ENCODE measurements at regions not wholly inside any gene's neighbourhood (a gene's known extent, or its start where the extent isn't known, plus 50 kb on each side); places are given as distances from the start of the nearest gene placed in this dataset.

GRCh38 chrX:116618546-116618945, 155.8 kb upstream of the CT83 start:
- intact Hi-C loops (cut with micrococcal nuclease; ENCODE audit: unreplicated experiment) = no loop called here
- CTCF ChIA-PET = no interaction called here
- no peak for TF ChIP-seq CTCF (conservative IDR thresholded peaks at IDR 0.05)
- TF ChIP-seq EZH2 (IDR thresholded peaks at IDR 0.05; ENCODE audit: low read depth) = no peak
- Histone ChIP-seq H3K36me3 (ENCODE audit: low read depth) (no peaks in the 10 kb centered on the region), H3K4me1 (replicated peaks; ENCODE audit: insufficient read depth) (no peaks in the 10 kb centered on the region), H3K27me3 (ENCODE audit: insufficient read depth, low read depth) (no peaks in the 10 kb centered on the region), H2AFZ (no peak overlapping the region), H3K9me2 (ENCODE audit: insufficient read depth) (no peaks in the 10 kb centered on the region; the same call in 1 of the 2 replicates), H3K4me2 (no peak overlapping the region), H3F3A (ENCODE audit: insufficient read depth, low read depth) (no peaks in the 10 kb centered on the region), H4K20me1 (ENCODE audit: insufficient read depth) (no peaks in the 10 kb centered on the region), H3K27ac (no peak overlapping the region), H3K79me2 (ENCODE audit: low read depth) (no peaks in the 10 kb centered on the region), H3K9me3 (ENCODE audit: insufficient read depth, low read depth) (no peaks in the 10 kb centered on the region), H3K4me3 (no peak overlapping the region)
- no peak for DNase-seq
- BruUV-seq (replicated peaks) = no TSS peak
- POLR2A ChIA-PET (ENCODE audit: unreplicated experiment) = no interaction called here

GRCh38 chrX:116607776-116608175, 145.0 kb upstream of the CT83 start:
- no peak for DNase-seq
- H3F3A ChIP-seq (ENCODE audit: insufficient read depth, low read depth) = no peaks in the 10 kb centered on the region
- no peak overlapping the region for H2AFZ ChIP-seq
- no peaks in the 10 kb centered on the region for H3K79me2 ChIP-seq (ENCODE audit: low read depth)
- H3K27me3 ChIP-seq (ENCODE audit: insufficient read depth, low read depth) = no peaks in the 10 kb centered on the region
- no peaks in the 10 kb centered on the region for H3K36me3 ChIP-seq (ENCODE audit: low read depth)
- H3K27ac ChIP-seq = no peak overlapping the region
- intact Hi-C loops (cut with micrococcal nuclease; ENCODE audit: unreplicated experiment) = no loop called here
- no peaks in the 10 kb centered on the region for H4K20me1 ChIP-seq (ENCODE audit: insufficient read depth)
- BruUV-seq (replicated peaks) = no TSS peak
- no peaks in the 10 kb centered on the region for H3K9me3 ChIP-seq (ENCODE audit: insufficient read depth, low read depth)
- no peak overlapping the region for H3K4me3 ChIP-seq
- ChIA-PET CTCF (no interaction called here), POLR2A (ENCODE audit: unreplicated experiment) (no interaction called here)
- no peaks in the 10 kb centered on the region for H3K4me1 ChIP-seq (replicated peaks; ENCODE audit: insufficient read depth)
- no peak overlapping the region for H3K4me2 ChIP-seq
- TF ChIP-seq EZH2 (IDR thresholded peaks at IDR 0.05; ENCODE audit: low read depth) (no peak), CTCF (conservative IDR thresholded peaks at IDR 0.05) (no peak)
- H3K9me2 ChIP-seq (ENCODE audit: insufficient read depth) = no peaks in the 10 kb centered on the region

GRCh38 chrX:116605576-116605975, 142.8 kb upstream of the CT83 start:
- H3K4me2 ChIP-seq = no peak overlapping the region
- H3K9me2 ChIP-seq (ENCODE audit: insufficient read depth) = no peaks in the 10 kb centered on the region
- no peaks in the 10 kb centered on the region for H3K9me3 ChIP-seq (ENCODE audit: insufficient read depth, low read depth)
- intact Hi-C loops (cut with micrococcal nuclease; ENCODE audit: unreplicated experiment) = no loop called here
- H3K36me3 ChIP-seq (ENCODE audit: low read depth) = no peaks in the 10 kb centered on the region
- DNase-seq = no peak
- H3K27me3 ChIP-seq (ENCODE audit: insufficient read depth, low read depth) = no peaks in the 10 kb centered on the region
- no peaks in the 10 kb centered on the region for H3K4me1 ChIP-seq (replicated peaks; ENCODE audit: insufficient read depth)
- no TSS peak for BruUV-seq (replicated peaks)
- CTCF ChIA-PET = no interaction called here
- no peak overlapping the region for H3K27ac ChIP-seq
- H3F3A ChIP-seq (ENCODE audit: insufficient read depth, low read depth) = no peaks in the 10 kb centered on the region
- H3K4me3 ChIP-seq = no peak overlapping the region
- H2AFZ ChIP-seq = no peak overlapping the region
- H4K20me1 ChIP-seq (ENCODE audit: insufficient read depth) = no peaks in the 10 kb centered on the region
- no peaks in the 10 kb centered on the region for H3K79me2 ChIP-seq (ENCODE audit: low read depth)
- no peak for TF ChIP-seq CTCF (conservative IDR thresholded peaks at IDR 0.05)
- TF ChIP-seq EZH2 (IDR thresholded peaks at IDR 0.05; ENCODE audit: low read depth) = no peak
- POLR2A ChIA-PET (ENCODE audit: unreplicated experiment) = no interaction called here
